Kidney (tissue), 13 donors: ENCODE measurements at regions not wholly inside any gene's neighbourhood (a gene's known extent, or its start where the extent isn't known, plus 50 kb on each side); places are given as distances from the start of the nearest gene placed in this dataset.

Source experiments
- DNase-seq, 5 donors: peaks; one replicate each; pipeline ENCODE4 v3.0.0-alpha.2; 2013 to 2020
- FAIRE-seq: peaks from 2 replicates; lab custom pipeline; 2012; peaks lifted over from hg19 to GRCh38; lab: Jason Lieb, UNC
- H3K27ac ChIP-seq, 2 donors: one replicate each; pipeline ENCODE4 v1.7.0; 2013; ENCODE audit warnings: low read depth in 2 of 2, low read length in 2 of 2, inconsistent platforms in 1 of 2
- H3K27me3 ChIP-seq: one replicate; pipeline ENCODE4 v1.7.1; 2013; ENCODE audit warnings: low read length, inconsistent platforms; ENCODE audit not compliant: control insufficient read depth, insufficient read depth
- H3K36me3 ChIP-seq, 3 donors: one replicate each; pipeline versions ENCODE4 v1.7.0 to v1.7.1; 2013; ENCODE audit warnings: low read length in 3 of 3, control low read depth in 1 of 3, inconsistent platforms in 1 of 3; ENCODE audit not compliant: insufficient read depth in 3 of 3, control insufficient read depth in 2 of 3
- H3K4me1 ChIP-seq, 3 donors: one replicate each; pipeline versions ENCODE4 v1.7.0 to v1.7.1; 2013; ENCODE audit warnings: low read length in 3 of 3, inconsistent platforms in 1 of 3, low read depth in 1 of 3; ENCODE audit not compliant: control insufficient read depth in 2 of 3, insufficient read depth in 2 of 3
- H3K4me3 ChIP-seq, 3 donors: one replicate each; pipeline versions ENCODE4 v1.7.0 to v1.8.1; 2013; ENCODE audit warnings: low read length in 3 of 3, control low read depth in 1 of 3, inconsistent platforms in 1 of 3
- H3K9ac ChIP-seq, 3 donors: one replicate each; pipeline versions ENCODE4 v1.7.0 to v1.7.1; 2013; ENCODE audit warnings: low read length in 3 of 3, control low read depth in 1 of 3, inconsistent platforms in 1 of 3
- H3K9me3 ChIP-seq, 3 donors: one replicate each; pipeline versions ENCODE4 v1.7.0 to v1.7.1; 2013; ENCODE audit warnings: low read length in 3 of 3, control low read depth in 1 of 3, inconsistent platforms in 1 of 3; ENCODE audit not compliant: control insufficient read depth in 2 of 3, insufficient read depth in 1 of 3
- intact Hi-C: fragments of 100-400 bp; cut with DNase I; formaldehyde crosslinking; loops from one replicate; pipeline ENCODE4 v1.11.1; 2022
- TF ChIP-seq, protein P1 (sequence below): IDR thresholded peaks from 3 replicates; pipeline ENCODE4 v1.5.1; 2012; ENCODE audit warnings: mild to moderate bottlenecking, moderate library complexity, borderline replicate concordance; ENCODE audit not compliant: insufficient read depth; ENCODE audit errors: extremely low read depth
- donor health status: control.
- donor health status: control.
- donor health status: control.
- donor health status: control.
- donor health status: control.
- donor health status: DM: yes; HTN: yes; CAD: no.
- donor health status: Normal renal cell carcinoma (clear cell type).

GRCh38 chr16:13436641-13437412 lies 483.1 kb upstream of the ERCC4 start:
- no peaks in the 10 kb centered on the region for H3K36me3 ChIP-seq

DNA sequence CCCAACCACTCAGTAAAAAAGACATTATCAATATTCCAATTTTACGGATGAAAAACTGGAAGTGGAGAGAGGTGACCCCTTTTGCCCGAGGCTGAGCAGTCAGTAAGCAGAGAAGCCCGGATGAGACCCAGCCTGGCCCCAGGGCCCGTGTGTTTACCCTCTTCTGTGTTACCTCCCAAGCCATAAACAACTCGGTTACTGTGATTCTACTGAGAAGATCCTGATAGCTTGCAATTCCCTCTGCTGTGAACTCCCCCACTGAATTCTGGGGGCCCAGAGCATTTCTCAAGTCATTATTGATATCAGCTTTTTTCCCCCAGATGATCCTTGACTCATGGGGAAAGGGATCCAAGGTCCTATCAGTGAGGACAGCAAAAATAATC lies 482.6 kb upstream of the ERCC4 start:
- Histone ChIP-seq H3K9ac (no peak overlapping the region), H3K27ac (peak overlapping the region; percentile 39 to 88), H3K27me3 (no peaks in the 10 kb centered on the region), H3K4me3 (no peak overlapping the region), H3K36me3 (no peaks in the 10 kb centered on the region), H3K4me1 (peaks cover 4 to 19% (median 11%) of the 10 kb centered on the region in 3 donors), H3K9me3 (no peaks in the 10 kb centered on the region)
- intact Hi-C loops, result no loop called here
- DNase-seq (peak in 4 of 5 donors; percentile 30 to 63 (median 49)), FAIRE-seq (no peak)
- TF ChIP-seq, protein P1, sequence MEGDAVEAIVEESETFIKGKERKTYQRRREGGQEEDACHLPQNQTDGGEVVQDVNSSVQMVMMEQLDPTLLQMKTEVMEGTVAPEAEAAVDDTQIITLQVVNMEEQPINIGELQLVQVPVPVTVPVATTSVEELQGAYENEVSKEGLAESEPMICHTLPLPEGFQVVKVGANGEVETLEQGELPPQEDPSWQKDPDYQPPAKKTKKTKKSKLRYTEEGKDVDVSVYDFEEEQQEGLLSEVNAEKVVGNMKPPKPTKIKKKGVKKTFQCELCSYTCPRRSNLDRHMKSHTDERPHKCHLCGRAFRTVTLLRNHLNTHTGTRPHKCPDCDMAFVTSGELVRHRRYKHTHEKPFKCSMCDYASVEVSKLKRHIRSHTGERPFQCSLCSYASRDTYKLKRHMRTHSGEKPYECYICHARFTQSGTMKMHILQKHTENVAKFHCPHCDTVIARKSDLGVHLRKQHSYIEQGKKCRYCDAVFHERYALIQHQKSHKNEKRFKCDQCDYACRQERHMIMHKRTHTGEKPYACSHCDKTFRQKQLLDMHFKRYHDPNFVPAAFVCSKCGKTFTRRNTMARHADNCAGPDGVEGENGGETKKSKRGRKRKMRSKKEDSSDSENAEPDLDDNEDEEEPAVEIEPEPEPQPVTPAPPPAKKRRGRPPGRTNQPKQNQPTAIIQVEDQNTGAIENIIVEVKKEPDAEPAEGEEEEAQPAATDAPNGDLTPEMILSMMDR, result no peak

More at GRCh38 chr16:13436641-13437412, 483.1 kb upstream of the ERCC4 start:
- H3K9ac ChIP-seq, result no peak overlapping the region
- FAIRE-seq (peak; percentile 93), DNase-seq (peak in 4 of 5 donors; percentile 66 to 95 (median 82))
- intact Hi-C loops, result no loop called here
- H3K4me3 ChIP-seq, result peak overlapping the region in 1 of 3 donors; percentile 19
- H3K9me3 ChIP-seq, result no peaks in the 10 kb centered on the region
- TF ChIP-seq, protein P1, result no peak
- no peaks in the 10 kb centered on the region for H3K27me3 ChIP-seq
- peaks cover 4 to 19% (median 11%) of the 10 kb centered on the region in 3 donors for H3K4me1 ChIP-seq
- peak overlapping the region; percentile 88 to 94 for H3K27ac ChIP-seq

- TF ChIP-seq, protein P1, result no peak
- no peak overlapping the region for H3K27ac ChIP-seq
- intact Hi-C loops, result no loop called here
- no peak overlapping the region for H3K9ac ChIP-seq
- H3K27me3 ChIP-seq, result no peaks in the 10 kb centered on the region
- no peak overlapping the region for H3K4me3 ChIP-seq
- no peaks in the 10 kb centered on the region for H3K36me3 ChIP-seq
- H3K4me1 ChIP-seq, result peaks cover 4 to 19% (median 11%) of the 10 kb centered on the region in 3 donors
- DNase-seq (no peak), FAIRE-seq (no peak)
- no peaks in the 10 kb centered on the region for H3K9me3 ChIP-seq
Observed at GRCh38 chr16:13438064-13438463, 481.9 kb upstream of the ERCC4 start.
